Renal cortical epithelial cell (primary cell): ENCODE measurements at regions not wholly inside any gene's neighbourhood (a gene's known extent, or its start where the extent isn't known, plus 50 kb on each side); places are given as distances from the start of the nearest gene placed in this dataset.

Experiments
- DNase-seq: peaks from one replicate; pipeline ENCODE4 v3.0.0-alpha.2; 2011; ENCODE audit warnings: low read depth

DNA sequence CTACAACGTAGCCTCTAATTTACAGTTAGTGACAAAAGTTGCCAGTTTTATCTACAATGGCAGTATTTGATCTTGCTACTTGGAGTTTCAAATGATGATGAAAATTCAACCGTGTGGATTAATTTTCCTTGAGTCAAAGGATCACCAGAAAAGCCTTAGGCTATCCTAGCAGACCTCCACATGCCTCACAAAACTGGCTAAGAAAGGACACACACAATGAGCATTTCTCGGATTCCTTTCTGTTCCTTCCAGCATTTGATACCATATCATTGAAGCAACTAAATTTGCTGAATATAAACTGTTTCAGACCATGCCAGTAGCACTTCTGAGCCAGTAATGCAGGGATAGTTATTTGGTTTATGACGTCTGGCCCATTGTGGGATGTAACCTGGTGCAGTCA is 587.4 kb upstream of the MDFIC2 start:
- no peak for DNase-seq

DNA sequence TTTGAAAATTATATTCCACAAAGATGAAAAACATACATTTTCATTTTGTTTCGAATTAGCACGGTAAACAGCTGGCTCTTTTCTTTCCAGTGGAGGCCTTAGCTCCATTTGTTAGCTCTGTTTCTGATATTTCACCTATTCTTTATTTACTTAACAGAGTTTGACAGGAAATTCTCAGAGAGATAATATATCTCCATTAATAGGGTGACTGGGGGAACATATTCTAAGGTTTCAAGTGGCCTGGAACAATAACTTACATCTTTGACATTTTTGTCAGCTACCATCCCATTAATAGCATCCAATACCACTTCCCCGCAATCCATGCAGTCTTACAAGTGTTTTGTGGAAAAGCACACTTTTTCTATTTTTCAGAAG is 577.6 kb upstream of the MDFIC2 start:
- DNase-seq, result no peak

DNA sequence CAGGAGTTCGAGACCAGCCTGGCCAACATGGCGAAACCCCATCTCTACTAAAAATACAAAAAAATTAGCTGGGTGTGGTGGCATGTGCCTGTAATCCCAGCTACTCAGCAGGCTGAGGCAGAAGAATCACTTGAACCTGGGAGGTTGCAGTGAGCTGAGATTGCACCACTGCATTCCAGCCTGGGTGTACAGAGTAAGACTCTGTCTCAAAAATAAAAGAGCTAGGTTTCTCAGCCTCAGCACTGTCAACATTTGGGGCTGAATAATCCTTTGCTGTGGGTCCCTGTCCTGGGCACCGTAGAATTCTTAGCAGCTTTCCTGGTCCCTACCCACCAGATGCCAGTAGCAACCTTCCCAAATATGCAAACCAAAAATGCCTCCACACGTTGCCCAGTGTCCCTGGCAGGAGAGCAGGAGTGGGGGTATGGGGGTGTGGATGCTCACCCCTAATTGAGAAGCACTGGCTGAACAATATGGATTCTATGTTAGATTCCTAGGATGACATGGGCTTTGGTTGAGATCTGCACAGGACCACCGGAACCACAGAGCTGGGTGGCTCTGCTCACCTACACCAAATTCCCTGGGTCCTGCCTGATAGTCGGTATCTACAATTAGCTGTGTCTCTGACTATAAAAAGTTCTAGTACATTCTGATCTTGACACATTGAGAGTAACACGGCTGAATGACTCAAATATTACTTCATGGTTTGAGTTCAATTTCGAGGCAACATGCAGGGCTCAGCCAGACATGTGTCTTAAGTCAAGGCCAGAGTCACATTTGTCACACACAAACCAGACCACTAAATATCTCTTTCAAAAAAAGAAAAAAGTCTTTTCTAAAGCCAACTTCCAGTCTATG is 577.0 kb upstream of the MDFIC2 start:
- peak; percentile 11 for DNase-seq

DNA sequence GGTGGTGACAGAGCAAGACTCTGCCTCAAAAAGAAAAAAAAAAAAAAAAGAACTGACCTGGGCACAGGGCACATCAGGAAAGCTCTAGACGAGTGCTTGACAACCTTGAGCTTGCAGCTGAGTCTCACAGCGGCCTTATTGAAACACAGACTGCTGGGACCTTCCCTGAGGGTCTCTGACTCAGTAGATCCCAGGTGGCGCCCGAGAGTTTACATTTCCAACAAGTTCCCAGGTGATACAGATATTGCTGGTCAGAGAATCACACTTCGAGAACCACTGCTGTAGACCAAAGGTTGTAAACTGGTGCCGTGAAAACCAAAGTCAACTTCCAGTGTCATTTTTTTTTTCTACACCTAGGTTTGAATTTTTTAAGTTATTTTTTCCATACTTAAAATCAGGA is 573.2 kb upstream of the MDFIC2 start:
- DNase-seq, result no peak

DNA sequence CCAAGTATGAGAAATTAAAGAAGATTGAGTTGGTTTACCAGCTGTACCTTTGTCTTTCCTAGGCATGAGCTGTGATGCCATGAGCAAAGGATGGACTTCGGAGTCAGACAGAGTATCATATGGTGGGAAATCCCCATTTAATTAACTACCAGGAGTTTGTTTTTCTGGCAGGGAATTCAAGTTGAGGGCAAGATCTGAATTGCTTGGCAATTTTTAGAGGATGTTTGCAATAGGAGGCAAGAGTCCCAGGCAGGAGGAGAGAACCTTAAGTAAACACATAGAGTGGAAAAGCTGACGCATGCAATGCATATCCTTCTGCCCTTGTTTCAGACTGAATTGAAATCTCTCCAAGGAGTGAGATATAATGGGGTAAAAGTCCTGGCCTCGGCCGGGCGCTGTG is 569.7 kb upstream of the MDFIC2 start:
- DNase-seq, result peak; percentile 18

DNA sequence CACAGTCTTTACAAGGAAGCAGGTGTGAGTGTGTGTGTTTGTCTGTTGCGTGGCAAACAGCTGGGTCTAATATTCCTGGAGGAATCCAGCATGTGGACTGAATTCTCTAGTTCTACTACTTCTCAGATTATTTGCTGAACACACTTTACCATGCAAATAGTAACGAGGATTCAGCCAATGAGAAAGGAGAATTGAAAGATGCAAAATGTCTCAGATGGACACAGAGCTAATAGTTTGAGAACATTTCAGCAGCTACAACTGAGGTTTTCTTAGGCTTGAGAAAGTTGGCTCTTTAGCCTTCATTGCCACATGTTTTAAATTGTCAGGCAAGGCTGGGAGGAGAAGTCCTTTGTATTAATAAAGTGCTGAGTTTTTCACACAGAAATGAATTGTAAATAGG is 568.0 kb upstream of the MDFIC2 start:
- no peak for DNase-seq

DNA sequence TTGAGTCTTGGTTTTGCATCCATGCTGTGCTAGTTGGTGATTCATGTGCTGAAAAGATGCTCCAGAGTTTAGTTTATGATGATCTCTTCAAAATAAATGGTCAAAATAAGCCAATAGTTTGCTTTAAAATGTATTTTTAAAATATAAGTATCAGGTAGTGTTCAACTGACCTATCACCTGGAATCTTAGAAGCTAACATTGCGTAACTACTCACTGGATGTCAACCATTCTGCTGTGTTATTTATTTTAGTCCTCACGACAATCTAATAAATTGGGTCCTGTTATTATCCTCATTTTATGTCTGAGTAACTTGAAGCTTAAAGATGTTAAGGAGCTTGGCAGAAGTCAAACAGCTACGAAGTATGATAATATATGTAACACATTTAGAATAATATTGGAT is 563.7 kb upstream of the MDFIC2 start:
- DNase-seq, result no peak

DNA sequence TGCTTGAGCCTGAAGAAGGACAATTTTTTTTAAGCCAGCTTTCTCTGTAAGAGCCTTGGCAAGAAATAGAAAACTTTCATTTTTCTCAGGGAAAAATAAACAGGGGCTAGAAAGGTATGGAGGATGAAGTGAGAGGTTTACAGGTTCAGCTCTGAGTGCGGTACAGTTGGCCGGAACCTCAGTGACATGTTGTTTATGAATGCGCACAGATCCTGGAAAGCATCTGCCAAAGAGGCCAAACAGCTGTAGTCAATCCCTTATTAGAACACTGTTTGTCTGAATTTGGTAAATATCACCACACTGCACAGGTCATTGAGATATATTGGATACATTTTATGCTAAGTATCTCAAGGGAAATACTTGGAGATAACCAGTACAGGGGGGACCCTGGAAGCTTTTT is 561.8 kb upstream of the MDFIC2 start:
- DNase-seq, result no peak

DNA sequence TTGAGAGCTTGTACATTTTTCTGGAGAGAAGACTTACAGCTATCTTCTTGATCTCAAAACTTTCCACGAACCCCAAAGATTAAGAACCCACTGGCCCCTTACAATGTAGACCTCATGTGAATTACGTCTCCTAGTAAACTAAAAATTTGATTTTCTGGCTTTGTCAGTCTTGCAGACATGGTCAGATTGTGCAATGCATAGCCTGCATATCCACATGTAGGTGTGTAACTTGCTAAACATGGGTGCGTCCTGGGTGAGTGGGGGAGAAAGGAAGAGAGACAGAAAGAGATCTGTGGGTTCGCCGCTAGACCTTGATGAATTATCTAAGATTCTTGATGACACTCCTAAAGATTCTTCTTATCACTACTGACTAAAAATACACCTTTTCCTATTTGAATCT is 561.2 kb upstream of the MDFIC2 start:
- no peak for DNase-seq

DNA sequence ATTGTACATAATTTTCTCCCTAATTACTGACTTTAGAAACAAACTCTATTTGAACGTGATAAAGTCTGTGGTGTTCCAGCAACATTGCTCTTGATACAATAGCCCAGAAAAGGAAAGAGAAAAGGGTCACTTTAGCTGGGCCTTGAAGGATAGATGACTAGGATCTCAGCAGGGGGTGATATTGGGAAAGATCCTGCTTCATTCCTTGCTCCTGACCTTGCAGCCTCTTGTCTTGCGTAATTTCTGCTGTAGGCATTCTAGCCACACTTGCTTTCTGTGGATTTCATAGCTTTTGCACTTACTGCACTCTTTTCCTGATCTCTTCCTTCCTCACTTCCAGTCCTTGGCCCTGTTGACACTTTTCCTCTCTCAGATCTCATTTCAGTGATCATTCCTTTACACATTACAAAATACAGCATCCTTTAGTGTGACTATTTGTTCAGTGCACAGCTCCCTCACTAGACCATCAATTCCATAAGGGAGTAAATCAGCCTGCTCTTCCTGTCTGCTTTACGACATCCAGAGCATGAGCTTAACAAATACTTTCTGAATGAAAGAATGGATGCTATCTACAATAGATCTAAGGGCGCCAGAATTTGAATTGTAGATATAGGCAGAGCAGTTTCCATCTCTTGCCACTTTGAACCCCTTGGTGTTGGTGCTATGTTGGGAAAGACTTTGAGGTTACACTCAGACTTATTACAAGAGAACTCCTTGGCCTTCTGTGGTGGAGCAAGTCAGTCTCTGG is 559.6 kb upstream of the MDFIC2 start:
- DNase-seq, result peak; percentile 97

DNA sequence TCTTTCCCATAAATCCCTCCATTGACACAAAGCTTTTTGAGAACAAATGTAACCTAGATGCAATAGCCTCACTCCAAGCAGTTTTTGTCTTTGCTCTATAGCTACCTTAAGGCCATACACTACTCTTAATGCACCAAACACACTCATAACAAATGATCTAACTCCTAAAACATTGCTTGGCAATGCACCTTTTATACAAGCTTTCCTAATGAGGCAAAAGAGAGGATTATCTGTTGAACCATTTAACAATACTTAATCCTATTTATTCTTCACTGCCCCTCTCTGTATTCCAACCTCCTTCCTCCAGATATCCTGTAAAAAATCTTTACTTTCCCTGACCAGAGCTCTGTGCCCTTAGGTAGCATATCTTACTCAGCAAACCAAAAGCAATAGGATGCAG is 558.1 kb upstream of the MDFIC2 start:
- no peak for DNase-seq

DNA sequence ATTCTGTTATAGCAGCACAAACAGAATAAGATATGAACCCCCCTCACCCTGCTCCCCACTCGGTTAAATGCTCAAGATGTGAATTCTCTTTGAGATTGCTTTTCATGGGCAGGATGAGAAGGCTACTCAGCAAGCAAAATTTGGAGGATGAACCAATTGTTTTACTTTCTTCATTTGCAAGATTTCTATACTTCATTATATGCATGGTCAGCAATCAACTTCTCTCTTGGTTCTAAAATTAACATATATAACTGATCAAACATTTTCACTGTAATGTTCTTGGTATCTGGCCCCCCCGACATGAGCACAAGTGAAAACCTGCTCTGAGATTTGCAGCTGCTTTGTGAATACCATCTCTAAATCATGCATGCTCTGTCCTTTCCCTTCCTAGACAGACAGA is 556.1 kb upstream of the MDFIC2 start:
- no peak for DNase-seq

DNA sequence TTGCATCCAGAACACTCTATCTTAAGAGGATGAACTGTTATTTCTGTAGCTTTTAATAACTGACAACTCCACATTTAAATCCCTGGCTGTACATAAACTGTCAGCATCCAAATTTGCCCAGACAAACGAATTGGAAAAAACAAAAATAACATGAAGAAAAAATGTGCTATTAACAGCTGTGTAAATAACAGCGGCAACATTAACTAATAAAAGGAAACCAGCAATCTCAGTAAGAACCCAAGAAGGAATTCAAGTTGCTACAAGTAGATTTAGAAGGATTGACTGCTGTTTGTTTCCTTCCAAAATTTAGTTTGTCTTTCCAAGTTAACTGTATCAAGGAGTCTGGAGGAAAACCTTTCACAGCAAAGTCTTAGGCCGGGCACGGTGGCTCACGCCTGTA is 550.6 kb upstream of the MDFIC2 start:
- no peak for DNase-seq

DNA sequence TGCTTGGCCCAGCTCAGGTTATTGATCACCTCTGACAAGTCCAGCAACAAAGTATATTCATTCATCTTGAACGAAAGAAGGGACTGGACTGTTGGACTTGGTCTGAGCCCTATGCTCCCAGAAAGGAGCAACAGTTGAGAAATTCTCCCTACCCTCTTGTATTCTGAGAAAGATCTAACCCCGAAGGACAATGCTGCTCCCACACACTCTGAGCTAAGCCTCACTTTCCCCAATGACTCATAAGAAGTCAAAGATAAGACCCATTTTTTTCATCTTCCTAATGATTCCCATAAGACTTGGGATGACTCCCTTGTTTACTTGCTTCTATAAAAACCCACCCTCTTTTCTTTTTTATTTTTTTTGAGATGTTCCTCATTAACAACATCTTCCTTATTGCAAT is 549.4 kb upstream of the MDFIC2 start:
- DNase-seq, result peak; percentile 38

DNA sequence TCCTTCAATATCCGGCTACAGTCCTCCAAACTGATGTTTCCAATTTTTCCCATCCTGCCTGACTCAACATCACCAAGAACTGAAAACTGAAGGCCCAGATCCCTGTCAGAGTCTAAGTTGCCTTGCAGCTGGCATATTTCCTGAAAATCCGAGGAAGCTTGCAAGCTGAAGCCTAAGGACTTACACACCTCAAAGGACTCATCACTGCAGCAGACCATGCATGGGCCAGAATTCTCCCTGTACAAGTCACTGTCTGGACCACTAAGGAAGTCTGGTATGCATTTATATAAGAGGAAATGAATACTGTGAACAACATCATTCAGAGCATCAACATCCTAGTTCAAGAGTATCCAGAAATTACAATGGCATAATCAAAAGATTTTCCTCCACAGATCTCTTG is 548.8 kb upstream of the MDFIC2 start:
- no peak for DNase-seq

DNA sequence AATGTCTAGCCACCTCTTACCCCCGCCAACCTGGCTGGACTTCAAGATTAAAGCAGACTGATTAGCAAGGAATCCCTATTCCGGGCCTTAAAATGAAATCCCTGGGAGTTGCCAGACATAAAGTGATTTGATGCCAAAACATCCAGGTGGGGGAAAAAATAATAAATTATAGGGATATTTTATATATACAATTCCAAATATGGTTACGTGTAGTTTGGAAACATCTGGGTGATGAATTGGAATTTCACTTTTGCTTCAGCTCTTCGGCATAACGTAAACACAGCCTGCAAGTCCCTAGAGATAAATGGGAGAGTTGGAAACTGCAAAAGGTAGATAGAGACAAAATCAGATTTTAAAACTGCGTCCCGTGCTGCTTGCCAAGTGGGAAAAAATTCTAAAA is 545.5 kb upstream of the MDFIC2 start:
- no peak for DNase-seq

DNA sequence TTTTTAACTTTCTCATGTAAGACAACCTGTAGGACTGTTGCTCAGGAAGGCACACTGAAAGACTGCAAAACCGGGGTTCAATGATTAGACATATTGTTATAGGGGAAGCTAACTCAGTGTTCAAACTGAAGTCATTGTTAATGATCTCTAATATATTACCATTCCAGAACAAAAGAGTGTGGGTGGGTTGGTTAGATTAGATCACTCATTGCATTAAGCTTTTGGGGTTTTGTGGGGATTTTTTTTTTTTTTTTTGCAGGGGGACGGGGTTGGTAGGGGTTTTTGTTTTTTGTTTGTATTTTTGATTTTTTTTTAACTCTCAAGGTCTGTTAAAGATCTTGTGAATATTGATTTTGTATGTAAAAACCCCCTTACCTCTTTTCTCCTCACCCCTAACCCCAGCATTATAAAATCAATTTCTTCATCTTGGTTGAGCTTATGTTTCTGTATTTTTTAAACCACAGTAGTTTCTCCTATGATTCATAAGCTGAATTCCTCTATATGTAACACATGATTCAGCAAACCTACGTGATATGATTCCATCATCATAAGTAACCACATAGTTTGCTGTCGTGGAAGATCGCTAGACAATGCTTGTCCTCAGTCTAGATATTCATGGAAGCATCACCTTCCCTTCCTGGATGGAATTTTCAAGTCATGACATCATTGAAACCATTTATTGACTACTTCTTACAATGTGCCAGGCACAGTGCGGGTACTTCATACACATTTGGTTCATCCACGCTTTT is 544.1 kb upstream of the MDFIC2 start:
- DNase-seq, result peak; percentile 13

DNA sequence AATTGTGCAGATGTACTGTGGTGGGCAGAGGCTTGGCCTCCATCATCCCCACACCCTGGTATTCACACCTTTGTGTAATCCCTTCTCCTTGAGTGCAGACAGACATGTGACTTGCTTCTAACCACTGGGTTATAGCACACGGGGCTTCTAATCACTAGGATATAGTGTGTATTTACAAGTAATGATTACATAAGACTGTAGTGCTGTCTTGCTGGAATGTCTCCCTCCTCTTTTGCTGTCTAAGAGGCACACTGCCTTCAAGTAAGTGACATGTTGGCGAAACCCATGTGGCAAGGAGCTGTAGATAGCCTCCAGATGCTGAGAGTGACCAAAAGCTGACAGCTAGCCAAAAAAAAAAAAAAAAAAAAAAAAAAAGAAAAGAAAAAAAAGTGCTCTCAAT is 542.7 kb upstream of the MDFIC2 start:
- no peak for DNase-seq

DNA sequence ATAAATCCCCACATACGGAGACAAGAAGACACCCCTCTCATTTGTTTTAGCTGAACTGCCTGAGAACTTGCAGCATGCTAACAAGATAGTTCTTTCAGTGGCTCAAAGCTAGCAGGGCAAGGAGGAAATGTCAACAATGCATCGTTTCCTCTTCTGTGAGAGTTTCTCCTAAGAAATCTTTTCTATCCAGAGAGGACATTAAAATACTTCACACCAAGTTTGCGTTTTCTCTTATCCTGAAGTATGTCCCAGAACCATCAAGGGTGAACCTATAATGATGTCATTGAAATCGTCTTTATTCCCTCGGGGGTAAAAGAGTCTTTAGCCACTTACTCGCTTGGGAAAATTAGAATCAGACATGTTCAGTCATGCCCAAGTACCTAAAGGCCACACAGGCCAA is 541.7 kb upstream of the MDFIC2 start:
- DNase-seq, result no peak

DNA sequence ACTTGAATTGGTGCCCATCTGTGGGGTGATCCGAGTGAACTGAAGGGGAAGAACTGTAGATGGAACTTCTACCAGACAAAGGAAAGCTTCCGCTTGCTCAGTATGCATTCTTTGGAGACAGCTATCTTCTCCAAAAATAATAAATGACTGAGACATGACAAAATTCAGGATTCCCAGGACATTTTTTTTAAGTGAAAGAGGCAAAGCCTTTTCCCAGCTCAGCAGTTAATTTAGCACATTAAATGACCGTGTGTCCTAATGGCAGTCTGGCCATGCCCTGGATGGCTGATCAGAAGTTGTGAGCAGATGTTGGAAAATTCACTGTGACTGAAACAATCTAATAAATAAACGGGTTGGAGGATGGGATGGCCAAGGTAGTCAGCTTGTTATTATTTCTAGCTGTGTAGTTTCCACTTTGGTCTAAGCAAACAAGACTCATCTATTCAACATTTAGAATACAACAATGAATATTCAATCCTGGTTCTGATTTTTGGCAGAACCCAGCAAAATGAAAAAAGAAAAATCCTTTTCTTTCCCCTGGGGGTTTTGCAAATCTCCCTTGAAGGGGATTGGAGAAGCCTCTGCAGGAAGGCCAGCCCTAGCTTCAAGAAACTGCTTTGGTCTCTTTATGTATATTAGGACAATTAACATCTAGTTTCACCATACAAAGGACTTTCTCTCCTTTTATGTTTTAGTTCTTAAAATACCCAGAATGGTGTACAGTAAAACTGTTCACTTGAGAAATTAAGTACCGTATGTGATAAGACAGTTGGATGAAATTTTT is 540.9 kb upstream of the MDFIC2 start:
- no peak for DNase-seq

DNA sequence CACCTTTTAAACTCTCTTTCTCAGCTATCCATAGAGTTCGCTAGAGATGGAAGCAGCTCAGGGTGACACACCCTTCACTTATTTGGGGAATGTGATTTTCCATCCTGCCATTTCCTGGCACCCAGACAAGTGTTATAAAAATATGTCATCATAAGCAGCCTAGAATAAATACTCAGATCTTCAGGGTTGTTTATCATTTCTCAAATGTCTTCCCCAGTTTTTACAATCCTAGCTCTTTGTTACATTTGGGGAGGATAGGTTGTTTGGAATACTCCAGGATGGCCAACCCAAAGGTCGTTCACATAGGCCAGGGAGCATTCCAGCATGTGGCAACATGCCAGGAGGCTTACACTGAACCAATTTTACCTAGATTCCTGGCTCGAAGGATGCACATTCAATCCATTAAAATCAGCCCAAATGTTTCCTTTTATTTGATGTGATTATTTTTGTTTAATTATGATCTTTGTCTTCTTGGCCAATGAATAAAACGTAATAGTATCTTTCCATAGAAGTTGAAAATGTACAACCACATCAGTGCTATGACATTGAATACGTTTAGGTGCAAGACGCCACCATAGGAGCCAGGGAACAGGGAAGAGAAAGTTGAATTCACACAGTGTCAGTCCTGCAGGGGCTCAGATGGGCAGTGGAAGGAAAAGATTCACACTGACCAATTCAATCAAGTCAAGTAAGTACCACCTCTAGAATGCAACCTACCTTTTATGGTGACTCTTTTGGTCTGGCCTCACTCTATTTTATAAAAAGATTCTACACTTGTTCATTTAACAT is 537.7 kb upstream of the MDFIC2 start:
- peak; percentile 65 for DNase-seq
